ENCODE measurements at regions not wholly inside any gene's neighbourhood (a gene's known extent, or its start where the extent isn't known, plus 50 kb on each side); places are given as distances from the start of the nearest gene placed in this dataset.

DNA sequence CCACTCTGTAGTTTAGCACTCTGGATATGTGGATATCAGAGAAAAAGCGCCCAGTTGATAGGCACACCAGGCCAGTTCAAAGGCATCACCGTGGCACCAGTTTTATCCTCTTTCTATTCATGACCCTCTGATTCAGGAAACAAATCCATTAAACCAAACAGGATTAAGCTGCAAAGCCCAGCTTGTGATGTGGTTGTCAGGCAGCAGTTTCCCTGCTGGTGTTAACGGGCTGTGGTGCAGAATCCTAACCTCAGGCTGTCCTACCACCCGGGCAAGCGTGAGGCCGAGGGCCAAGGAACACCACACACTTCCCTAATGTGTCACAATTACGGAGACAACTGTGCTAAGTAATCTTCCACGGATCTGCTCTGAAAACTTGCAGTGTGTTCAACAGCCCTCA, 209.1 kb downstream of the OLFM4 start:
- no CpG with 5 or more reads among the region's 8 CpGs for WGBS (ENCODE audit: insufficient coverage, insufficient read length)
- Histone ChIP-seq H3K4me1 (ENCODE audit: control insufficient read depth, insufficient read depth, low read length) (no peaks in the 10 kb centered on the region), H3K36me3 (ENCODE audit: control insufficient read depth, insufficient read depth, low read length) (no peaks in the 10 kb centered on the region), H3K27me3 (ENCODE audit: control insufficient read depth, insufficient read depth, low read length) (no peaks in the 10 kb centered on the region), H3K4me3 (ENCODE audit: low read length) (no peak overlapping the region), H3K27ac (ENCODE audit: low read length) (no peak overlapping the region), H3K9me3 (ENCODE audit: control insufficient read depth, insufficient read depth, low read length) (no peaks in the 10 kb centered on the region)
- DNase-seq (ENCODE audit: low read depth, low spot score): no peak

DNA sequence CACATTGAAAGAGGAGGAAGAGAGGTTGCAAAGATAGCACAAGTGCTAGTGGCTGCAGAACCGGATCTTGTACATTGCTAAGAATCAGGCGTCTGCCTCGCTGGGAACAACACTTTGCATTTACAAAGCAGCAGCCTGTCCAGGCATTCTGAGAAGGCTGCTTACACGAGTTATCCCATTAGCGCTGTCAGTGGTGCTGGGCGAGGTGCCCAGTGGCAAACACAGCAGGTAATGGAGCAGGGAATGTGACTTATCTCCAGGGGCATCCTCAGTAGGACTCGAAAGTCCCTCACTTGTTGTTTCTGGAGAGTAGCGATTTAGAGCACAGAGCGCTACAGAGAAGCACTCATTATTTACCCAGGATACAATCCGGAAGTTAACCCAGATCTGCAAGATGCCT, 209.6 kb downstream of the OLFM4 start:
- no peaks in the 10 kb centered on the region for H3K4me1 ChIP-seq (ENCODE audit: control insufficient read depth, insufficient read depth, low read length)
- DNase-seq (ENCODE audit: low read depth, low spot score): no peak
- no peaks in the 10 kb centered on the region for H3K27me3 ChIP-seq (ENCODE audit: control insufficient read depth, insufficient read depth, low read length)
- no peak overlapping the region for H3K4me3 ChIP-seq (ENCODE audit: low read length)
- no CpG with 5 or more reads among the region's 10 CpGs for WGBS (ENCODE audit: insufficient coverage, insufficient read length)
- no peaks in the 10 kb centered on the region for H3K36me3 ChIP-seq (ENCODE audit: control insufficient read depth, insufficient read depth, low read length)
- H3K9me3 ChIP-seq (ENCODE audit: control insufficient read depth, insufficient read depth, low read length): no peaks in the 10 kb centered on the region
- H3K27ac ChIP-seq (ENCODE audit: low read length): no peak overlapping the region

DNA sequence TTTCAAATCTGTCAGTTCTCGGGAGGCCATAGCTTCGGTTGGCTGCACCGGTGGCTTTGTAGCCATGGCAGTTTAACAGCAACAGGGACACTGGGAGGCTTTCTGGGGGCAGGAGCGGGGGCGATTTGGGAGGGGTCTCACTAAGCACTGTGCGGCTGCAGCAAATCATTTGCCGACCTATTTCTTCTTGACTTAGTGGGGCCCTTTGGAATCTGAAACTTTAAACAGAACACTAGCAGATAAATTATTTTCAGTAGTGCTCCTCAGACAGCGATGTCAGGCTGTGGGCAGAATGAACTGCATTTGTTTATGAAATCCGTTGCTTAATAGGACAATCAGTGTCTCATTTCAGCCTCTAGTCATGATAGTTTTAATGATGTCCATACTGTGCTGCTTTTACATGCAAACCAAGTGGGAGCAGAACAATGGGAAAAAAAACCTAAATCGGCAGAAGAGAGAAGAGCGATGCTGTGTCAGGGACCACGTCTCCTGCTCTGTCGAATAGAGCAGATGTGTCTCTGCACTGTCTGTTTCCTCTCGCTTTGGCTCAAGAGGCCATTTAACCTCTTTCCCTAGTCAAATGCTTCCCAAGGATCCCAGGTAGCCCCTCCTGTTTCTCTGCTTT, 211.9 kb downstream of the OLFM4 start:
- no peaks in the 10 kb centered on the region for H3K9me3 ChIP-seq (ENCODE audit: control insufficient read depth, insufficient read depth, low read length)
- H3K4me1 ChIP-seq (ENCODE audit: control insufficient read depth, insufficient read depth, low read length): no peaks in the 10 kb centered on the region
- no peak overlapping the region for H3K4me3 ChIP-seq (ENCODE audit: low read length)
- no peak for DNase-seq (ENCODE audit: low read depth, low spot score)
- no peaks in the 10 kb centered on the region for H3K36me3 ChIP-seq (ENCODE audit: control insufficient read depth, insufficient read depth, low read length)
- no peak overlapping the region for H3K27ac ChIP-seq (ENCODE audit: low read length)
- WGBS (ENCODE audit: insufficient coverage, insufficient read length): no CpG with 5 or more reads among the region's 14 CpGs
- no peaks in the 10 kb centered on the region for H3K27me3 ChIP-seq (ENCODE audit: control insufficient read depth, insufficient read depth, low read length)

DNA sequence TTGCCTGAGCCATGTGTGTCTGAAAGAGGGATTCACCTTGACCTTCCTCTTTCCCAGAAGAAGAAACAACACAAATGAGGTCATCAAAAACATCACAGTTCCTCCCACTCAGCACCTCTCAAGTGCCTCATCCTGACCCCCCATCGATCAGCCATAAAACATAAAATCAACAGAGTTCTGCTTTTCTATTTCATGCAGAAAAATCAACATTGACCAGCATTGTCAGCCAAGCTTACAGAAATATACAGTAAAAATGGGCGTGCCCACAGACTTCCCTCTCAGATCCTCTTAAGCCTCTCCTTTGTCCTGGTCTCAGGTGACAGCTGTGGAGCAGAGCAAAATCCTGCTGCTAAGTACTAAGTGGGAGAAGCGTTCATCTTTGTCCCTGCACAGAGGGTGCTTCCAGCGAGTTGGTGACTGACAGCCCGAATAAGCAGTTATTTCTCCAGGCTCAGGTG, 213.3 kb downstream of the OLFM4 start:
- Histone ChIP-seq H3K4me1 (ENCODE audit: control insufficient read depth, insufficient read depth, low read length) (no peaks in the 10 kb centered on the region), H3K27ac (ENCODE audit: low read length) (no peak overlapping the region), H3K36me3 (ENCODE audit: control insufficient read depth, insufficient read depth, low read length) (no peaks in the 10 kb centered on the region), H3K4me3 (ENCODE audit: low read length) (no peak overlapping the region), H3K27me3 (ENCODE audit: control insufficient read depth, insufficient read depth, low read length) (no peaks in the 10 kb centered on the region), H3K9me3 (ENCODE audit: control insufficient read depth, insufficient read depth, low read length) (no peaks in the 10 kb centered on the region)
- no CpG with 5 or more reads among the region's 5 CpGs for WGBS (ENCODE audit: insufficient coverage, insufficient read length)
- DNase-seq (ENCODE audit: low read depth, low spot score): no peak

DNA sequence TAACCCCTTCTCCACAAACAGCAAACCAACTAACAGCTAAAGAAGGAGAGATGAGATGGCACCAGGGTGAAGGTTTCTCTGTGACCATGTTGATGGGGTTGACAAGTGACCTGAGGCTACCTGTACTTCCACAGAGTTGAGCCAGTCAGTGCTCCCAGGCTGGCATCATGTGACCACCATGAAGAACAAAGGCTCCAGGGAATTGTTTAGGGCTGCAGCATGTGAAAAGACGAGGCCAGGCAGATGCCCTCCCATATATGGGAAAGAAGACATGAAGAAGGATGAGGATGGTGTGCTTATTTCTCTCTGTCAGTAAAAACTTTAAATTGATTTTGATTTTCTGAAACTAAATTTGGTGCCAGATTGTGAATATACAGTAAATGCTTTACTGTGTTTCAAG, 220.6 kb downstream of the OLFM4 start:
- H3K27ac ChIP-seq (ENCODE audit: low read length): no peak overlapping the region
- no peaks in the 10 kb centered on the region for H3K9me3 ChIP-seq (ENCODE audit: control insufficient read depth, insufficient read depth, low read length)
- DNase-seq (ENCODE audit: low read depth, low spot score): no peak
- H3K4me1 ChIP-seq (ENCODE audit: control insufficient read depth, insufficient read depth, low read length): no peaks in the 10 kb centered on the region
- no peaks in the 10 kb centered on the region for H3K36me3 ChIP-seq (ENCODE audit: control insufficient read depth, insufficient read depth, low read length)
- H3K4me3 ChIP-seq (ENCODE audit: low read length): no peak overlapping the region
- no CpG with 5 or more reads among the region's 1 CpG for WGBS (ENCODE audit: insufficient coverage, insufficient read length)
- no peaks in the 10 kb centered on the region for H3K27me3 ChIP-seq (ENCODE audit: control insufficient read depth, insufficient read depth, low read length)

DNA sequence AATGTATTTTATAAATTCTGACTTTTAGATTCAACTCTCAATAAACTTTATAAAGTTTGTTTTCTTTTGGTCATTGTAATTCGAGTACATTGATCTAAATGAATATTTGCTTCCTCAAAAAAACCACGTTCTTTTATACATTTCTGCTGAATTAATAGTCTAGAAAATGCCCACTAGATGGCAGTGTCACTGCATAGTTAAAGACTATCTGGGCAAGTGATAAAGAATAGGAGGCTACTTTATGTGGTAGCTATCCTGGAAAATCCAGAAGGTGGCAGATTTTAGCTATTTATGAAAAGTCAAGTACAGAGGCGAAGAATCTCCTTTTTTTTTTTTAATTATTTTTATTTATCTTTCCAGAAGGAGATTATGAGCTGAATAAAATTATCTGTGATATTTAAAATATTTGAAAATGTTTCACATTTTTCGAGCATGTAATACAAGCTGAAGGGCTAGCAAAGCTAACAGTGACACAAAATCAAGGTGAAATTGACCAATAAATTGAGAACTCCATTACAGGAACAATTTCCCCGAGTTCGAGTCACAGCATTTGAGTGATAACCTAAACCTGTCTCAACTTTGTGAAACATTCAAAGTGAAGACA, 221.8 kb downstream of the OLFM4 start:
- Histone ChIP-seq H3K27me3 (ENCODE audit: control insufficient read depth, insufficient read depth, low read length) (no peaks in the 10 kb centered on the region), H3K4me1 (ENCODE audit: control insufficient read depth, insufficient read depth, low read length) (no peaks in the 10 kb centered on the region), H3K9me3 (ENCODE audit: control insufficient read depth, insufficient read depth, low read length) (no peaks in the 10 kb centered on the region), H3K4me3 (ENCODE audit: low read length) (no peak overlapping the region), H3K27ac (ENCODE audit: low read length) (no peak overlapping the region), H3K36me3 (ENCODE audit: control insufficient read depth, insufficient read depth, low read length) (no peaks in the 10 kb centered on the region)
- no CpG with 5 or more reads among the region's 6 CpGs for WGBS (ENCODE audit: insufficient coverage, insufficient read length)
- DNase-seq (ENCODE audit: low read depth, low spot score): peak; percentile 64

DNA sequence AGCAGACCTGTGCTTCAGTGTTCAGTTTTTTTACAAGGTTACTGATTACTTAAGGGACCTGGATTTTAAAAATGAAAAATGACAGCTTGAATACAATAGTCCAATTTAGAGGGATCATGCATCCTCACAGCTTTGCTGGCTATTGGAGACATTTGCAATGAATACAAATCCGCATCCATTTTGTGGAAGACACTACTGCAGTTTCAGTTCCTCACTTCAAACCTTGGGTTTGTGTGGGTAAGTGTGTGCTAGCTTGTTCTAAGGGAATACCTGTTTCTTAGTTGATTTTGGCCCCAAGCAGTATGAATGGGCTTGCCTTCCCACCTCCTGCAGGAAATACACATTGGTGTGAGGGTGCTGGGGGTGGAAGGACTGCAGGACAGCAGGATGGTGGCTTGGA, 222.4 kb downstream of the OLFM4 start:
- H3K4me3 ChIP-seq (ENCODE audit: low read length): no peak overlapping the region
- WGBS (ENCODE audit: insufficient coverage, insufficient read length): no CpG with 5 or more reads among the region's 1 CpG
- DNase-seq (ENCODE audit: low read depth, low spot score): no peak
- H3K36me3 ChIP-seq (ENCODE audit: control insufficient read depth, insufficient read depth, low read length): no peaks in the 10 kb centered on the region
- H3K9me3 ChIP-seq (ENCODE audit: control insufficient read depth, insufficient read depth, low read length): no peaks in the 10 kb centered on the region
- no peak overlapping the region for H3K27ac ChIP-seq (ENCODE audit: low read length)
- H3K4me1 ChIP-seq (ENCODE audit: control insufficient read depth, insufficient read depth, low read length): no peaks in the 10 kb centered on the region
- H3K27me3 ChIP-seq (ENCODE audit: control insufficient read depth, insufficient read depth, low read length): no peaks in the 10 kb centered on the region

DNA sequence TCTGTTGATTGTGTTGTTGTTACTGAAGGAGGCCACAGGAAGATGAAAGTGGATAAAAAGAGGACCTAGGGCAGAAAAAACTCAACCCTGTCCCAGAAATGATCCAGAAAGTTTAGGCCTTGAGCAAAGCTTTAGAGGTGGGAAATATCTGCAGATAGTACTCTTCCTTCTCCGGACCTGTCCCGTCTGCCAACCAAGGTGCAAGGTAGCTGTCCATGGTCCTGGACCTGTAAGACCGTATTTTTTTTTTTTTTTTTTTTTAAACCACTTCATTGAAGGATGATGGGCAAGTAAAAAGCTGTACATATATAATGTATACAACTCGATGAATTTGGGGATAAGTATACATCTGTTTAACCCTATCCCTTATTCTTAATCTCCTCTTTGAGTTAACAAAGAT, 225.9 kb downstream of the OLFM4 start:
- peak; percentile 22 for DNase-seq (ENCODE audit: low read depth, low spot score)

DNA sequence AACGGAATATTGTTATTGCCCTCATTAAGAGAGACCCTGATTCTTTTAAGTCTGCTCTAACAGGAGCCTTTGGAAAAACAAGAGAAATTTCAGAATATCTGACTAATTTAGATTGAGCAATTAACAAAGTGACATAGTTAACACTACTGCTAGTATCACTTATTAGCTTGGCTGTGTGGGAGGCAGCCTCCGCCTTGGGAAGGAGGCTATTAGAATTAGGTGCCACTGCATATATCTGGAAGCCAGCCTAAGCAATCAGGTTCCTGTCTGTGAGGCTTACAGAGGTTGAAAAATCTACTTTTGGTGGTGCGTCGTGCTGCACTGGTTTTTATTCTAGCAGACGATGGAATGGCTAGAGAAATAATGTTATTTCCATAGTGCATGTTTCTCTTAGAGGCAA, 227.2 kb downstream of the OLFM4 start:
- DNase-seq (ENCODE audit: low read depth, low spot score): no peak
- H3K27me3 ChIP-seq (ENCODE audit: control insufficient read depth, insufficient read depth, low read length): no peaks in the 10 kb centered on the region
- H3K4me1 ChIP-seq (ENCODE audit: control insufficient read depth, insufficient read depth, low read length): no peaks in the 10 kb centered on the region
- H3K9me3 ChIP-seq (ENCODE audit: control insufficient read depth, insufficient read depth, low read length): no peaks in the 10 kb centered on the region
- no CpG with 5 or more reads among the region's 5 CpGs for WGBS (ENCODE audit: insufficient coverage, insufficient read length)
- H3K27ac ChIP-seq (ENCODE audit: low read length): no peak overlapping the region
- no peak overlapping the region for H3K4me3 ChIP-seq (ENCODE audit: low read length)
- no peaks in the 10 kb centered on the region for H3K36me3 ChIP-seq (ENCODE audit: control insufficient read depth, insufficient read depth, low read length)

More for the DNA sequence above, 225.9 kb downstream of the OLFM4 start:
- Histone ChIP-seq H3K27me3 (ENCODE audit: control insufficient read depth, insufficient read depth, low read length) (no peaks in the 10 kb centered on the region), H3K9me3 (ENCODE audit: control insufficient read depth, insufficient read depth, low read length) (no peaks in the 10 kb centered on the region), H3K4me1 (ENCODE audit: control insufficient read depth, insufficient read depth, low read length) (no peaks in the 10 kb centered on the region), H3K36me3 (ENCODE audit: control insufficient read depth, insufficient read depth, low read length) (no peaks in the 10 kb centered on the region), H3K4me3 (ENCODE audit: low read length) (no peak overlapping the region), H3K27ac (ENCODE audit: low read length) (no peak overlapping the region)
- WGBS (ENCODE audit: insufficient coverage, insufficient read length): no CpG with 5 or more reads among the region's 4 CpGs

DNA sequence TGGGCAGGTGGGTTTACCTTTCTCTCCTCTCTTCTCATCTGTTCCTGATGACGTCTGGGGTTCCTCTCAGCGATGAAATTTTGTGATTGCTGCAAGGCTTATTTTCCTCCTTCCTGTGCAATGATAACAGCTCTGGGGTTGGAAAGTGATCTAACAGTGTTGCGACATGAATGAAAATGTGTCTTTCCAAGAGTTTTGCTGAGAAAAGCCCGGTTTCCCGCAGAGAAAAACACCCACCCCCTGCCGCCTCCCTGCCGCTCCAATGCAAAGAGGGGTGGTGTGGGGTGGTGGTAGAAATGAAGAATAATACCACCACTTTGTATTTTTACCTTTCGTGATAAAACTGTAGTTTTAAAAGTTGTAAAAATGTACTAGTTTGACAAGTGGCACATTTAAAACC, 232.0 kb downstream of the OLFM4 start:
- DNase-seq (ENCODE audit: low read depth, low spot score): no peak
- Histone ChIP-seq H3K4me1 (ENCODE audit: control insufficient read depth, insufficient read depth, low read length) (no peaks in the 10 kb centered on the region), H3K36me3 (ENCODE audit: control insufficient read depth, insufficient read depth, low read length) (no peaks in the 10 kb centered on the region), H3K9me3 (ENCODE audit: control insufficient read depth, insufficient read depth, low read length) (no peaks in the 10 kb centered on the region), H3K27ac (ENCODE audit: low read length) (no peak overlapping the region), H3K27me3 (ENCODE audit: control insufficient read depth, insufficient read depth, low read length) (no peaks in the 10 kb centered on the region), H3K4me3 (ENCODE audit: low read length) (no peak overlapping the region)
- no CpG with 5 or more reads among the region's 8 CpGs for WGBS (ENCODE audit: insufficient coverage, insufficient read length)

DNA sequence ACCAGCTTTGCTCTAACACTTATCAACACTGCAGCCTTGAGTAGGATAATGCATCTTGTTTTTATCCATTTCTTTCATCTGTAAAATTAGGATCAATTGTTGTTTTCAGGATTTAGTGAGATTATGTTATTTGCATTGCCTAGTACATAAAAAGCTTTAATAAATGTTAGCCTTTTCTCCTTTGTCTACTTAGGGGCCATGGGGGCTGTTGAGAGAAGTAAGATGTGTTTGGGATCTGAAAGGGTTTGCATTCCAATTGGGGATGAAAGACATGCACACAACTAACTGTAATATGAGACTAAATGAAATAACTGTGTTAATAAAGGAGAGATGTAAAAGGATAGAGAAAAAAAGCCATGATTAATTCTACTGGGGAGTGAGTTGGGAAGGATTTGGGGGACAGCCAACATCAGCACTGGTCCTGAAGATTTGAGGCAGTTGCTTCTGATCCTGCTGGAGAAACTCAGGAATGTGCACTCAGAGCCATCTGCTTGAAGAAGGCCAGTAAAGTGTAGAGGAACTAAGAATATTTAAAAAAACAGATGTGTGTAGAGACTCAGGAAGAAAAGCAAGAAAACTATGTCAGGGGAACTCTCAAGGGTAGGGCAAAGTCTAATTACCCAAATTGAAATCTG, 236.3 kb downstream of the OLFM4 start:
- H3K9me3 ChIP-seq (ENCODE audit: control insufficient read depth, insufficient read depth, low read length): no peaks in the 10 kb centered on the region
- no peaks in the 10 kb centered on the region for H3K4me1 ChIP-seq (ENCODE audit: control insufficient read depth, insufficient read depth, low read length)
- no peak overlapping the region for H3K27ac ChIP-seq (ENCODE audit: low read length)
- DNase-seq (ENCODE audit: low read depth, low spot score): no peak
- H3K4me3 ChIP-seq (ENCODE audit: low read length): no peak overlapping the region
- H3K36me3 ChIP-seq (ENCODE audit: control insufficient read depth, insufficient read depth, low read length): no peaks in the 10 kb centered on the region
- peaks cover 9% of the 10 kb centered on the region; the same call in 1 of the 2 replicates for H3K27me3 ChIP-seq (ENCODE audit: control insufficient read depth, insufficient read depth, low read length)
